ENCODE measurements at regions not wholly inside any gene's neighbourhood (a gene's known extent, or its start where the extent isn't known, plus 50 kb on each side); places are given as distances from the start of the nearest gene placed in this dataset.

- no peak overlapping the region for H3K4me3 ChIP-seq
- no peak overlapping the region for H3K27ac ChIP-seq
- H3K36me3 ChIP-seq (ENCODE audit: low read depth, missing control alignments): no peaks in the 10 kb centered on the region
- H3K27me3 ChIP-seq: no peaks in the 10 kb centered on the region
- H3K4me1 ChIP-seq: peaks cover 67% of the 10 kb centered on the region
- intact Hi-C loops (cut with DNase I; ENCODE audit: low total_unique reads): no loop called here
- DNase-seq: no peak
- 75 to 85% methylated on average over 14 of the region's 14 CpGs for WGBS, 2 donors
- no peak for TF ChIP-seq POLR2A (IDR thresholded peaks at IDR 0.05)
- TF ChIP-seq, protein P1, sequence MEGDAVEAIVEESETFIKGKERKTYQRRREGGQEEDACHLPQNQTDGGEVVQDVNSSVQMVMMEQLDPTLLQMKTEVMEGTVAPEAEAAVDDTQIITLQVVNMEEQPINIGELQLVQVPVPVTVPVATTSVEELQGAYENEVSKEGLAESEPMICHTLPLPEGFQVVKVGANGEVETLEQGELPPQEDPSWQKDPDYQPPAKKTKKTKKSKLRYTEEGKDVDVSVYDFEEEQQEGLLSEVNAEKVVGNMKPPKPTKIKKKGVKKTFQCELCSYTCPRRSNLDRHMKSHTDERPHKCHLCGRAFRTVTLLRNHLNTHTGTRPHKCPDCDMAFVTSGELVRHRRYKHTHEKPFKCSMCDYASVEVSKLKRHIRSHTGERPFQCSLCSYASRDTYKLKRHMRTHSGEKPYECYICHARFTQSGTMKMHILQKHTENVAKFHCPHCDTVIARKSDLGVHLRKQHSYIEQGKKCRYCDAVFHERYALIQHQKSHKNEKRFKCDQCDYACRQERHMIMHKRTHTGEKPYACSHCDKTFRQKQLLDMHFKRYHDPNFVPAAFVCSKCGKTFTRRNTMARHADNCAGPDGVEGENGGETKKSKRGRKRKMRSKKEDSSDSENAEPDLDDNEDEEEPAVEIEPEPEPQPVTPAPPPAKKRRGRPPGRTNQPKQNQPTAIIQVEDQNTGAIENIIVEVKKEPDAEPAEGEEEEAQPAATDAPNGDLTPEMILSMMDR (IDR thresholded peaks at IDR 0.05): no peak
- H3K9me3 ChIP-seq: no peaks in the 10 kb centered on the region
These were observed 63.0 kb downstream of the NCOR2 start for GRCh38 chr12:124504273-124505000.

GRCh38 chr12:124503305-124503704, 64.1 kb downstream of the NCOR2 start:
- H3K27ac ChIP-seq: no peak overlapping the region
- no peaks in the 10 kb centered on the region for H3K27me3 ChIP-seq
- H3K4me3 ChIP-seq: no peak overlapping the region
- TF ChIP-seq, protein P1 (IDR thresholded peaks at IDR 0.05): no peak
- no peak for TF ChIP-seq POLR2A (IDR thresholded peaks at IDR 0.05)
- no peaks in the 10 kb centered on the region for H3K9me3 ChIP-seq
- no peaks in the 10 kb centered on the region for H3K36me3 ChIP-seq (ENCODE audit: low read depth, missing control alignments)
- no peak for DNase-seq
- WGBS, 2 donors: 84 to 86% methylated on average over 9 of the region's 9 CpGs
- H3K4me1 ChIP-seq: peaks cover 67% of the 10 kb centered on the region
- intact Hi-C loops (cut with DNase I; ENCODE audit: low total_unique reads): no loop called here

DNA sequence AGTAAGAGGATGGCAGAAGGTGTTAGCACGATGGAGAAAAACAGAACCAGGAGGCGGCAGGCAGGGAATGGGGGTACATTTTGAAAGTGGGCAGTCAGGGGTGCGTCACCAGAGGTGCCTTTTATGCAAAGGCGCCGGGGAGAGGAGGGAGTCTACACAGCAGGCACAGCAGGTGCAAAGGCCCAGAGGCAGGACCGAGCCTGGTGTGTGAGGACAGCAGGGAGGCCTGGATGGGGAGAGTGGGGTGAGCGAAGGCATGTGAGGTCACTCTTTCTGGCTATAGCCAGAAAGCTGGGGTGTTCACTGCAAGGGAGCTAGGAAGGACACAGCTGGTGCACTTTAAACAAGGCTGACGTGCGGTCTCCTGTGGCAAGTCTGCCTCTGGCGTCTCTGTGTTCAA, 65.0 kb downstream of the NCOR2 start:
- DNase-seq: no peak
- Histone ChIP-seq H3K9me3 (no peaks in the 10 kb centered on the region), H3K4me3 (no peak overlapping the region), H3K27me3 (no peaks in the 10 kb centered on the region), H3K27ac (no peak overlapping the region), H3K4me1 (peaks cover 67% of the 10 kb centered on the region), H3K36me3 (ENCODE audit: low read depth, missing control alignments) (no peaks in the 10 kb centered on the region)
- 86 to 88% methylated on average over 10 of the region's 10 CpGs for WGBS, 2 donors
- TF ChIP-seq, protein P1 (IDR thresholded peaks at IDR 0.05): no peak
- no peak for TF ChIP-seq POLR2A (IDR thresholded peaks at IDR 0.05)
- intact Hi-C loops (cut with DNase I; ENCODE audit: low total_unique reads): no loop called here

- H3K27me3 ChIP-seq: no peaks in the 10 kb centered on the region
- 43 to 44% methylated on average over 11 to 16 of the region's 16 CpGs for WGBS, 2 donors
- no peaks in the 10 kb centered on the region for H3K36me3 ChIP-seq (ENCODE audit: low read depth, missing control alignments)
- no peaks in the 10 kb centered on the region for H3K9me3 ChIP-seq
- H3K4me1 ChIP-seq: peaks cover 67% of the 10 kb centered on the region
- DNase-seq: no peak
- H3K27ac ChIP-seq: no peak overlapping the region
- TF ChIP-seq, protein P1 (IDR thresholded peaks at IDR 0.05): no peak
- TF ChIP-seq POLR2A (IDR thresholded peaks at IDR 0.05): no peak
- no peak overlapping the region for H3K4me3 ChIP-seq
- intact Hi-C loops (cut with DNase I; ENCODE audit: low total_unique reads): no loop called here
These were observed 65.6 kb downstream of the NCOR2 start for GRCh38 chr12:124501827-124502226.

- WGBS, 2 donors: 60 to 80% methylated on average over 17 of the region's 17 CpGs
- DNase-seq: no peak
- H3K27ac ChIP-seq: no peak overlapping the region
- H3K9me3 ChIP-seq: no peaks in the 10 kb centered on the region
- no peak overlapping the region for H3K4me3 ChIP-seq
- intact Hi-C loops (cut with DNase I; ENCODE audit: low total_unique reads): no loop called here
- peaks cover 65% of the 10 kb centered on the region for H3K4me1 ChIP-seq
- TF ChIP-seq POLR2A (IDR thresholded peaks at IDR 0.05): no peak
- TF ChIP-seq, protein P1 (IDR thresholded peaks at IDR 0.05): no peak
- no peaks in the 10 kb centered on the region for H3K27me3 ChIP-seq
- no peaks in the 10 kb centered on the region for H3K36me3 ChIP-seq (ENCODE audit: low read depth, missing control alignments)
These were observed 66.3 kb downstream of the NCOR2 start for GRCh38 chr12:124501112-124501561.
